ENCODE measurements at regions not wholly inside any gene's neighbourhood (a gene's known extent, or its start where the extent isn't known, plus 50 kb on each side); places are given as distances from the start of the nearest gene placed in this dataset.

GRCh38 chr21:28237661-28238060 is 755.0 kb downstream of the LTN1 start:
- Histone ChIP-seq H3K4me1 (ENCODE audit: control insufficient read depth, extremely low read depth, insufficient read depth, low read length) (no peaks in the 10 kb centered on the region), H3K27me3 (ENCODE audit: control insufficient read depth in 2 of 2, insufficient read depth in 2 of 2, low read length in 2 of 2) (no peaks in the 10 kb centered on the region), H2AFZ (ENCODE audit: low read depth, low read length) (no peak overlapping the region), H3K36me3 (ENCODE audit: control insufficient read depth in 2 of 2, extremely low read depth in 1 of 2, insufficient read depth in 2 of 2, low read length in 2 of 2) (no peaks in the 10 kb centered on the region), H3K9me1 (replicated peaks; ENCODE audit: control insufficient read depth, extremely low read depth, insufficient read depth, low read length) (no peaks in the 10 kb centered on the region), H3K9ac (replicated peaks; ENCODE audit: extremely low read depth, insufficient read depth, low read length) (no peak overlapping the region), H3K4me2 (ENCODE audit: insufficient read depth, low read length) (no peak overlapping the region), H4K20me1 (replicated peaks; ENCODE audit: control insufficient read depth, extremely low read depth, insufficient read depth, low read length) (no peaks in the 10 kb centered on the region), H3K9me3 (replicated peaks; ENCODE audit: control insufficient read depth, insufficient read depth, low read length) (no peaks in the 10 kb centered on the region), H3K27ac (ENCODE audit: insufficient read depth, low read depth, low read length) (no peak overlapping the region), H3K79me2 (ENCODE audit: control insufficient read depth, insufficient read depth, low read length) (no peaks in the 10 kb centered on the region), H3K4me3 (replicated peaks in 1 of 3; ENCODE audit: insufficient read depth in 1 of 3, low read depth in 1 of 3, low read length in 3 of 3) (no peak overlapping the region)
- DNase-seq (ENCODE audit: low read depth, low spot score) (no peak), FAIRE-seq (no peak)
- dilution Hi-C loops (cut with MboI; ENCODE audit: extremely low pct_ligation_motif_present, low sequenced_read_pairs) (no loop called here), intact Hi-C loops (cut with micrococcal nuclease) (no loop called here)
- ChIA-PET CTCF (no interaction called here), POLR2A (no interaction called here)
- BruUV-seq (replicated peaks) = no TSS peak
- TF ChIP-seq POLR2AphosphoS5 (IDR thresholded peaks at IDR 0.05; ENCODE audit: insufficient read depth, low read depth, low read length) = no peak
- no peak for TF ChIP-seq POLR2A (IDR thresholded peaks at IDR 0.05; ENCODE audit: low read depth, low read length)
- no peak for TF ChIP-seq JUN (IDR thresholded peaks at IDR 0.05; ENCODE audit: borderline replicate concordance, insufficient read depth, insufficient read length, low read depth)
- TF ChIP-seq, protein P1, sequence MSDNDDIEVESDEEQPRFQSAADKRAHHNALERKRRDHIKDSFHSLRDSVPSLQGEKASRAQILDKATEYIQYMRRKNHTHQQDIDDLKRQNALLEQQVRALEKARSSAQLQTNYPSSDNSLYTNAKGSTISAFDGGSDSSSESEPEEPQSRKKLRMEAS (IDR thresholded peaks at IDR 0.05; ENCODE audit: insufficient read depth, insufficient read length) = no peak
- no peak for TF ChIP-seq EZH2 (IDR thresholded peaks at IDR 0.05; ENCODE audit: borderline replicate concordance, low read depth, low read length, severe bottlenecking)
- no peak for TF ChIP-seq FOS (IDR thresholded peaks at IDR 0.05; ENCODE audit: borderline replicate concordance, insufficient read depth, low read length)

DNA sequence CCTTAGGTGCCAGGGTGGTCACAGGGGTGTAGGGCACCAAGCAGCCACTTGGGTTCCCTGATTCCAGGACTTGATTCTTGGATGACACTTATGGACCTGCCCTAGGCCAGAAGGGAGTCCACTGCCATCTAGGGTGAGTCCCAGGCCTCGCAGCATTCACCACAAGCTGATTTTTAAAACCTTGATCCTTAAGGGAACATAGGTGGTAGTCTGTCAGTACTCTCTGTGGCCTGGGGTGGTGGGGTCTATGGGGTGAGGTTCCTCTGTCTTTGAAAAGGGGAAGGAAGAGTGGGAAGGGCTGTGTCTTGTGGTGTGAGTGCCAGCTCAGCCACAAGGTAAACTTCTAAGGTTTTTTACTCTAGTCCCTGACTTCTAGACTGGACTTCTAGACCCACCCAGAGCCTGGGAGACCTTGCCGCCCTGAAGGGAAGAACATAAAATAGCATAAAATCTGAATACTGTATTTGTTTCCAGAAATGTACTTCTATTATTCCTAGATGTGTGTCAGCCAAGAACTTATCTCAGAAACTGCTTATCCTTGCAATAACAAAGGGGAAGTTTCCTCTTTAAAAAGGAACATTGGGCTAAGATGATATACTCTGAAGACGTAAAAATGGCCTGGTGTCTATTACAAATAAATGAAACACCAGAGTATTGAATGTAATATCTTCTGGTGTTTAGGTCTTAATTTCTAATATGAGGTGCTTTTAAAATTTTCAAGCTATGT is 757.3 kb downstream of the LTN1 start:
- Histone ChIP-seq H3K79me2 (ENCODE audit: control insufficient read depth, insufficient read depth, low read length) (no peaks in the 10 kb centered on the region), H3K4me2 (ENCODE audit: insufficient read depth, low read length) (no peak overlapping the region), H4K20me1 (replicated peaks; ENCODE audit: control insufficient read depth, extremely low read depth, insufficient read depth, low read length) (no peaks in the 10 kb centered on the region), H3K9ac (replicated peaks; ENCODE audit: extremely low read depth, insufficient read depth, low read length) (no peak overlapping the region), H3K27me3 (ENCODE audit: control insufficient read depth in 2 of 2, insufficient read depth in 2 of 2, low read length in 2 of 2) (no peaks in the 10 kb centered on the region), H3K4me3 (replicated peaks in 1 of 3; ENCODE audit: insufficient read depth in 1 of 3, low read depth in 1 of 3, low read length in 3 of 3) (no peak overlapping the region), H3K4me1 (ENCODE audit: control insufficient read depth, extremely low read depth, insufficient read depth, low read length) (peaks cover 9% of the 10 kb centered on the region), H3K27ac (ENCODE audit: insufficient read depth, low read depth, low read length) (no peak overlapping the region), H3K36me3 (ENCODE audit: control insufficient read depth in 2 of 2, extremely low read depth in 1 of 2, insufficient read depth in 2 of 2, low read length in 2 of 2) (no peaks in the 10 kb centered on the region), H2AFZ (ENCODE audit: low read depth, low read length) (no peak overlapping the region), H3K9me1 (replicated peaks; ENCODE audit: control insufficient read depth, extremely low read depth, insufficient read depth, low read length) (no peaks in the 10 kb centered on the region), H3K9me3 (replicated peaks; ENCODE audit: control insufficient read depth, insufficient read depth, low read length) (no peaks in the 10 kb centered on the region)
- FAIRE-seq = no peak
- intact Hi-C loops (cut with micrococcal nuclease) = no loop called here
- peak; percentile 12 for DNase-seq (ENCODE audit: low read depth, low spot score)
- dilution Hi-C loops (cut with MboI; ENCODE audit: extremely low pct_ligation_motif_present, low sequenced_read_pairs) = no loop called here
- POLR2A ChIA-PET = no interaction called here
- BruUV-seq (replicated peaks) = no TSS peak
- CTCF ChIA-PET = interaction anchor here (1.0 kb wide), 1 partner anchor 31 kb away, joined by 3 read pairs; no protein-coding TSS in a partner anchor
- no peak for TF ChIP-seq MYC (IDR thresholded peaks at IDR 0.05; ENCODE audit: low read depth, low read length)
- no peak for TF ChIP-seq FOS (IDR thresholded peaks at IDR 0.05; ENCODE audit: borderline replicate concordance, insufficient read depth, low read length)
- no peak for TF ChIP-seq JUN (IDR thresholded peaks at IDR 0.05; ENCODE audit: borderline replicate concordance, insufficient read depth, insufficient read length, low read depth)
- TF ChIP-seq GATA2 (IDR thresholded peaks at IDR 0.05; ENCODE audit: insufficient read depth, insufficient read length, low read depth, low read length) = no peak
- TF ChIP-seq CTCF (IDR thresholded peaks at IDR 0.05; ENCODE audit: extremely low read depth in 1 of 2, insufficient read depth in 1 of 2, low read depth in 1 of 2, low read length in 2 of 2) = no peak
- no peak for TF ChIP-seq POLR2AphosphoS5 (IDR thresholded peaks at IDR 0.05; ENCODE audit: insufficient read depth, low read depth, low read length)
- TF ChIP-seq, protein P1 (IDR thresholded peaks at IDR 0.05; ENCODE audit: insufficient read depth, insufficient read length) = no peak
